GM12878 (cell line): ENCODE measurements at regions not wholly inside any gene's neighbourhood (a gene's known extent, or its start where the extent isn't known, plus 50 kb on each side); places are given as distances from the start of the nearest gene placed in this dataset.

ENCODE experiments used
- ATAC-seq: fragments of 200-7000 bp; cut with Tn5 transposase; 3 replicates; pipeline ENCODE4 v1.9.1; 2020; ENCODE audit warnings: mild to moderate bottlenecking, moderate library complexity
- BruUV-seq: library from RNA; stranded (reverse); fragments of 400-500 nt; replicated peaks from 2 replicates; lab custom pipeline; 2021; lab: Mats Ljungman, UMichigan
- CTCF ChIA-PET: fragments of 300-600 bp; sonication (Branson Sonifier 250); formaldehyde crosslinking; extraction: SDS; loops from one replicate; lab custom pipeline; 2021; ENCODE audit warnings: inconsistent platforms; lab: Yijun Ruan, JAX
- POLR2A ChIA-PET: fragments of 350-600 bp; formaldehyde crosslinking; extraction: SDS; loops from one replicate; lab custom pipeline; 2021; ENCODE audit warnings: inconsistent platforms; lab: Charles Lee
- RAD21 ChIA-PET: fragments of 300-600 bp; sonication (Branson Sonifier 250); formaldehyde crosslinking; loops from one replicate; lab custom pipeline; 2023; ENCODE audit warnings: antibody characterized with exemption; ENCODE audit not compliant: unreplicated experiment; lab: Charles Lee
- SMC1A ChIA-PET: fragments of 300-600 bp; sonication (Branson Sonifier 250); formaldehyde crosslinking; loops from one replicate; lab custom pipeline; 2023; ENCODE audit not compliant: unreplicated experiment, uncharacterized antibody; lab: Charles Lee
- DNase-seq: peaks from one replicate; pipeline ENCODE4 v3.0.0-alpha.2; 2011; ENCODE audit warnings: low read depth, low spot score
- FAIRE-seq: peaks from 3 replicates; lab custom pipeline; 2011; peaks lifted over from hg19 to GRCh38; lab: Jason Lieb, UNC
- H2AFZ ChIP-seq: 2 replicates; pipeline ENCODE4 v1.6.0; 2011; ENCODE audit warnings: low read depth, low read length, control low read depth; ENCODE audit not compliant: control insufficient read depth
- H3K27ac ChIP-seq: 2 replicates; pipeline ENCODE4 v1.5.1; 2011; ENCODE audit warnings: control low read depth; ENCODE audit not compliant: control insufficient read depth, insufficient read depth
- H3K27me3 ChIP-seq, 2 experiments: replicated peaks in 1 of 2; 2 replicates each; pipeline versions ENCODE4 v1.6.0 to v1.6.1; 2011; ENCODE audit warnings: low read length in 1 of 2; ENCODE audit not compliant: control insufficient read depth in 2 of 2, insufficient read depth in 2 of 2
- H3K36me3 ChIP-seq, 2 experiments: 2 replicates each; pipeline ENCODE4 v1.5.1; 2011; ENCODE audit warnings: low read length in 1 of 2; ENCODE audit not compliant: control insufficient read depth in 2 of 2, insufficient read depth in 2 of 2
- H3K4me1 ChIP-seq: 2 replicates; pipeline ENCODE4 v1.6.1; 2011; ENCODE audit warnings: mild to moderate bottlenecking, low read length, moderate library complexity, mixed read lengths; ENCODE audit not compliant: control insufficient read depth, insufficient read depth
- H3K4me2 ChIP-seq: 2 replicates; pipeline ENCODE4 v1.6.0; 2011; ENCODE audit warnings: control low read depth; ENCODE audit not compliant: control insufficient read depth, insufficient read depth
- H3K4me3 ChIP-seq: fragments of 200-600 bp; sonication (generic); 2 replicates; pipeline ENCODE4 v1.5.1; 2016
- H3K79me2 ChIP-seq: 2 replicates; pipeline ENCODE4 v1.6.0; 2011; ENCODE audit warnings: low read length; ENCODE audit not compliant: control insufficient read depth, insufficient read depth
- H3K9ac ChIP-seq: 2 replicates; pipeline ENCODE4 v1.8.0; 2011; ENCODE audit warnings: low read length, control low read depth, mixed read lengths; ENCODE audit not compliant: control insufficient read depth, insufficient read depth
- H3K9me3 ChIP-seq: replicated peaks from 3 replicates; pipeline ENCODE4 v1.5.1; 2011; ENCODE audit warnings: mild to moderate bottlenecking, low read length; ENCODE audit not compliant: control insufficient read depth, insufficient read depth
- H4K20me1 ChIP-seq: 2 replicates; pipeline ENCODE4 v1.6.0; 2011; ENCODE audit not compliant: control insufficient read depth, insufficient read depth
- CHD4 ChIP-seq: fragments of 200-600 bp; sonication (generic); IDR thresholded peaks from 2 replicates; pipeline ENCODE4 v1.6.1; 2016; ENCODE audit warnings: mild to moderate bottlenecking
- FOXM1 ChIP-seq: IDR thresholded peaks from 2 replicates; pipeline ENCODE4 v1.6.1; 2012; ENCODE audit warnings: low read depth, mild to moderate bottlenecking, inconsistent platforms, low read length, moderate library complexity
- IRF3 ChIP-seq: fragments of 450-650 bp; IDR thresholded peaks from 2 replicates; pipeline ENCODE4 v1.6.1; 2014; ENCODE audit warnings: mild to moderate bottlenecking
- PAX5 ChIP-seq: IDR thresholded peaks from 2 replicates; pipeline ENCODE4 v1.6.1; 2011; ENCODE audit warnings: low read depth, low read length, borderline replicate concordance
- POLR2AphosphoS5 ChIP-seq: IDR thresholded peaks from 2 replicates; pipeline ENCODE4 v1.6.1; 2011; ENCODE audit warnings: mild to moderate bottlenecking, low read length, inconsistent platforms
- RCOR1 ChIP-seq: conservative IDR thresholded peaks from 2 replicates; pipeline ENCODE4 v1.6.1; 2012; ENCODE audit warnings: low read depth, low read length, improper control_type of control experiment
- RFX5 ChIP-seq: IDR thresholded peaks from 2 replicates; pipeline ENCODE4 v1.6.1; 2011; ENCODE audit warnings: low read depth, low read length, improper control_type of control experiment
- SIX5 ChIP-seq: IDR thresholded peaks from 2 replicates; pipeline ENCODE4 v1.6.1; 2011; ENCODE audit warnings: mild to moderate bottlenecking, low read depth, low read length, moderate library complexity; ENCODE audit not compliant: severe bottlenecking
- TBL1XR1 ChIP-seq: IDR thresholded peaks from 2 replicates; pipeline ENCODE4 v1.6.1; 2012; ENCODE audit warnings: low read depth, low read length, improper control_type of control experiment
- WRNIP1 ChIP-seq: IDR thresholded peaks from 2 replicates; pipeline ENCODE4 v1.6.1; 2011; ENCODE audit warnings: low read depth, low read length, improper control_type of control experiment, borderline replicate concordance
- WGBS: methylation state at CpG from one replicate; pipeline ENCODE4 v1.1.6; 2016; ENCODE audit warnings: low lambda C conversion rate; ENCODE audit not compliant: insufficient replicate concordance, insufficient coverage; ENCODE audit errors: missing lambda C conversion rate; 5-methylcytosine and 5-hydroxymethylcytosine counted together
- in situ Hi-C: fragments of 300-500 bp; cut with MboI; formaldehyde crosslinking; loops from 9 replicates; pipeline ENCODE4 v1.14.3; 2018; ENCODE audit warnings: mixed read lengths
- intact Hi-C: fragments of 100-400 bp; cut with micrococcal nuclease; formaldehyde crosslinking; loops from one replicate; pipeline ENCODE4 v1.14.2; 2022; ENCODE audit not compliant: unreplicated experiment
- TF ChIP-seq, protein P1 (sequence below): fragments of 450-650 bp; IDR thresholded peaks from 2 replicates; pipeline ENCODE4 v1.6.1; 2017; ENCODE audit warnings: antibody characterized with exemption, mild to moderate bottlenecking, moderate library complexity
- TF ChIP-seq, protein P2 (sequence below): IDR thresholded peaks from 2 replicates; pipeline ENCODE4 v1.6.1; 2012; ENCODE audit warnings: low read length, inconsistent platforms
- TF ChIP-seq, protein P3 (sequence below): fragments of 450-650 bp; IDR thresholded peaks from 2 replicates; pipeline ENCODE4 v1.6.1; 2016; ENCODE audit warnings: mild to moderate bottlenecking, moderate library complexity, borderline replicate concordance

DNA sequence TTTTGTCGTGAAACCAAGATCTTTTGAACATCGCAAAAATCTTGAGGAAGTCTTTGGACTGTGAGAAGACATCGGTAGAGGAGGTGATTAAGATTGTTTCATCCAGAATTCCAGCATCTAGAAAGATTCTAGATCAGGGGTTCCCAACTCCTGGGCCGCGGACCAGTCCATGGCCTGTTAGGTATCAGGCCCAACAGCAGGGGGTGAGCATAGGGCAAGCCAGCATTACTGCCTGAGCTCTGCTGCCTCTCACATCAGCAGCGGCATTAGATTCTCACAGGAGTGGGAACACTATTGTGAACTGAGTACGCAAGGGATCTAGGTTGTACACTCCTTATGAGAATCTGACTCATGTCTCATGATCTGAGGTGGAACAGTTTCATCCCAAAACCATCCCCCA is 600.6 kb upstream of the CDH11 start:
- BruUV-seq = no TSS peak
- Histone ChIP-seq H3K36me3 (no peaks in the 10 kb centered on the region), H2AFZ (no peak overlapping the region), H3K4me3 (no peak overlapping the region), H3K9ac (no peak overlapping the region), H3K27me3 (no peaks in the 10 kb centered on the region), H3K4me2 (no peak overlapping the region), H3K27ac (no peak overlapping the region), H3K4me1 (no peaks in the 10 kb centered on the region), H3K79me2 (no peaks in the 10 kb centered on the region), H3K9me3 (no peaks in the 10 kb centered on the region), H4K20me1 (no peaks in the 10 kb centered on the region)
- CTCF ChIA-PET = no interaction called here
- in situ Hi-C loops = no loop called here
- 69% methylated on average over 7 of the region's 7 CpGs for WGBS
- DNase-seq (no peak), FAIRE-seq (no peak), ATAC-seq (no peak)
- intact Hi-C loops = no loop called here
- POLR2A ChIA-PET = no interaction called here
- SMC1A ChIA-PET = no interaction called here
- RAD21 ChIA-PET = no interaction called here
- no peak for TF ChIP-seq WRNIP1
- no peak for TF ChIP-seq RFX5
- TF ChIP-seq CHD4 = no peak
- TF ChIP-seq, protein P1, sequence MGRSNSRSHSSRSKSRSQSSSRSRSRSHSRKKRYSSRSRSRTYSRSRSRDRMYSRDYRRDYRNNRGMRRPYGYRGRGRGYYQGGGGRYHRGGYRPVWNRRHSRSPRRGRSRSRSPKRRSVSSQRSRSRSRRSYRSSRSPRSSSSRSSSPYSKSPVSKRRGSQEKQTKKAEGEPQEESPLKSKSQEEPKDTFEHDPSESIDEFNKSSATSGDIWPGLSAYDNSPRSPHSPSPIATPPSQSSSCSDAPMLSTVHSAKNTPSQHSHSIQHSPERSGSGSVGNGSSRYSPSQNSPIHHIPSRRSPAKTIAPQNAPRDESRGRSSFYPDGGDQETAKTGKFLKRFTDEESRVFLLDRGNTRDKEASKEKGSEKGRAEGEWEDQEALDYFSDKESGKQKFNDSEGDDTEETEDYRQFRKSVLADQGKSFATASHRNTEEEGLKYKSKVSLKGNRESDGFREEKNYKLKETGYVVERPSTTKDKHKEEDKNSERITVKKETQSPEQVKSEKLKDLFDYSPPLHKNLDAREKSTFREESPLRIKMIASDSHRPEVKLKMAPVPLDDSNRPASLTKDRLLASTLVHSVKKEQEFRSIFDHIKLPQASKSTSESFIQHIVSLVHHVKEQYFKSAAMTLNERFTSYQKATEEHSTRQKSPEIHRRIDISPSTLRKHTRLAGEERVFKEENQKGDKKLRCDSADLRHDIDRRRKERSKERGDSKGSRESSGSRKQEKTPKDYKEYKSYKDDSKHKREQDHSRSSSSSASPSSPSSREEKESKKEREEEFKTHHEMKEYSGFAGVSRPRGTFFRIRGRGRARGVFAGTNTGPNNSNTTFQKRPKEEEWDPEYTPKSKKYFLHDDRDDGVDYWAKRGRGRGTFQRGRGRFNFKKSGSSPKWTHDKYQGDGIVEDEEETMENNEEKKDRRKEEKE = no peak
- no peak for TF ChIP-seq SIX5
- TF ChIP-seq IRF3 = no peak
- no peak for TF ChIP-seq FOXM1
- TF ChIP-seq TBL1XR1 = no peak
- TF ChIP-seq, protein P2, sequence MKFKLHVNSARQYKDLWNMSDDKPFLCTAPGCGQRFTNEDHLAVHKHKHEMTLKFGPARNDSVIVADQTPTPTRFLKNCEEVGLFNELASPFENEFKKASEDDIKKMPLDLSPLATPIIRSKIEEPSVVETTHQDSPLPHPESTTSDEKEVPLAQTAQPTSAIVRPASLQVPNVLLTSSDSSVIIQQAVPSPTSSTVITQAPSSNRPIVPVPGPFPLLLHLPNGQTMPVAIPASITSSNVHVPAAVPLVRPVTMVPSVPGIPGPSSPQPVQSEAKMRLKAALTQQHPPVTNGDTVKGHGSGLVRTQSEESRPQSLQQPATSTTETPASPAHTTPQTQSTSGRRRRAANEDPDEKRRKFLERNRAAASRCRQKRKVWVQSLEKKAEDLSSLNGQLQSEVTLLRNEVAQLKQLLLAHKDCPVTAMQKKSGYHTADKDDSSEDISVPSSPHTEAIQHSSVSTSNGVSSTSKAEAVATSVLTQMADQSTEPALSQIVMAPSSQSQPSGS = no peak
- TF ChIP-seq RCOR1 = no peak
- no peak for TF ChIP-seq PAX5
- TF ChIP-seq, protein P3, sequence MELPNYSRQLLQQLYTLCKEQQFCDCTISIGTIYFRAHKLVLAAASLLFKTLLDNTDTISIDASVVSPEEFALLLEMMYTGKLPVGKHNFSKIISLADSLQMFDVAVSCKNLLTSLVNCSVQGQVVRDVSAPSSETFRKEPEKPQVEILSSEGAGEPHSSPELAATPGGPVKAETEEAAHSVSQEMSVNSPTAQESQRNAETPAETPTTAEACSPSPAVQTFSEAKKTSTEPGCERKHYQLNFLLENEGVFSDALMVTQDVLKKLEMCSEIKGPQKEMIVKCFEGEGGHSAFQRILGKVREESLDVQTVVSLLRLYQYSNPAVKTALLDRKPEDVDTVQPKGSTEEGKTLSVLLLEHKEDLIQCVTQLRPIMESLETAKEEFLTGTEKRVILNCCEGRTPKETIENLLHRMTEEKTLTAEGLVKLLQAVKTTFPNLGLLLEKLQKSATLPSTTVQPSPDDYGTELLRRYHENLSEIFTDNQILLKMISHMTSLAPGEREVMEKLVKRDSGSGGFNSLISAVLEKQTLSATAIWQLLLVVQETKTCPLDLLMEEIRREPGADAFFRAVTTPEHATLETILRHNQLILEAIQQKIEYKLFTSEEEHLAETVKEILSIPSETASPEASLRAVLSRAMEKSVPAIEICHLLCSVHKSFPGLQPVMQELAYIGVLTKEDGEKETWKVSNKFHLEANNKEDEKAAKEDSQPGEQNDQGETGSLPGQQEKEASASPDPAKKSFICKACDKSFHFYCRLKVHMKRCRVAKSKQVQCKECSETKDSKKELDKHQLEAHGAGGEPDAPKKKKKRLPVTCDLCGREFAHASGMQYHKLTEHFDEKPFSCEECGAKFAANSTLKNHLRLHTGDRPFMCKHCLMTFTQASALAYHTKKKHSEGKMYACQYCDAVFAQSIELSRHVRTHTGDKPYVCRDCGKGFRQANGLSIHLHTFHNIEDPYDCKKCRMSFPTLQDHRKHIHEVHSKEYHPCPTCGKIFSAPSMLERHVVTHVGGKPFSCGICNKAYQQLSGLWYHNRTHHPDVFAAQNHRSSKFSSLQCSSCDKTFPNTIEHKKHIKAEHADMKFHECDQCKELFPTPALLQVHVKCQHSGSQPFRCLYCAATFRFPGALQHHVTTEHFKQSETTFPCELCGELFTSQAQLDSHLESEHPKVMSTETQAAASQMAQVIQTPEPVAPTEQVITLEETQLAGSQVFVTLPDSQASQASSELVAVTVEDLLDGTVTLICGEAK = no peak
- no peak for TF ChIP-seq POLR2AphosphoS5
